Tibial nerve (tissue), 4 donors: ENCODE measurements at regions not wholly inside any gene's neighbourhood (a gene's known extent, or its start where the extent isn't known, plus 50 kb on each side); places are given as distances from the start of the nearest gene placed in this dataset.

Experiments used
- EP300 ChIP-seq, 2 donors: sonication (generic); formaldehyde crosslinking; IDR thresholded peaks; one replicate each; pipeline ENCODE4 v1.6.1; 2017; ENCODE audit warnings: antibody characterized with exemption in 2 of 2, mild to moderate bottlenecking in 1 of 2
- POLR2A ChIP-seq, 2 donors: fragments of 450-650 bp; IDR thresholded peaks; one replicate each; pipeline ENCODE4 v1.6.1; 2017; ENCODE audit warnings: antibody characterized with exemption in 2 of 2, mild to moderate bottlenecking in 2 of 2, moderate library complexity in 2 of 2
- TF ChIP-seq, protein P1 (sequence below), 5 experiments: fragments of 200-600 bp in 3 of 5; fragments of 450-650 bp in 2 of 5; sonication (generic) in 3 of 5; IDR thresholded peaks; one replicate each; pipeline ENCODE4 v1.5.1; 2016 to 2019; ENCODE audit warnings: antibody characterized with exemption in 5 of 5, mild to moderate bottlenecking in 3 of 5, moderate library complexity in 2 of 5

DNA sequence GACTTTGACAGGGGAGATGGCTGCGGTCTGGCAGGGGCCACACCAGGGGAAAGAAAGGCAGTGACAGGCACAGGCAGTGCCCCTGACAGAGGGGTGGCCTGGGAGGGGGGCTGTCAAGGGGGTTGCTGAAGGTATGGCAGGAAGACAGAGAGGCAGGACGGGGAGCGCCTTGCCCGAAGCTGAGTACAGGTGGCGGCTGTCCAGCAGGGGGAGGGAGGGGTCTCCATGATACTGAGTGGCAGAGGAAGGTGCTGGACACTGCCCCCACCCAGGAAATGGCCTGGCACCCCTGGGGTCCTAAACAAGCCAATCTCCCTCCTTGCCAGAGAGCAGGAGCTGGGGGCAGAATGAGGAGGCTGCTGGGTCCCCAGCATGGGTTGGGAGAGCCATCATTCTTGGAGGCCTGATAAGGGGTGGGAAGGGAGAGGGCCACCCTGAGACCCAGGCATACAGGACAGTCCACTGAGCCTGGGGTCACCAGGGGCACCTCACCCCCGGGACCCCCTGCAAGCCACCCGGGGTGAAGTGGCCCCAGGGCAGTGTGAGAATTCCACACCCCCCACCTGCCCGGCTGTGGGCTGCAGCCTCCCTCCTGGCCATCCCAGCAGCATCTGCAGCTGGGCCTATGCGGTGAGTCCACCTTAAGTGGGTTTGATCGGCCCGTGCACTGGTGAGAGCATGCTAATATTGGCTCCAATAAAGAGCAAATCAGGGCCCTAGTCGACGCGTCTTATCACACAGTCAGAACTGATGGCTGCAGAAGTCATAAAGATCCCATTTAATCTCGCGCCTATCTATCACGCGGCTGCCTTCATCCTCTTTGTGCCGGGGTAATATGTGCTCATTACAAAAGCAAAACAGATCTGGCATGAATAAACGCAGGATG lies 108.5 kb downstream of the FAM53A start:
- TF ChIP-seq, protein P1, sequence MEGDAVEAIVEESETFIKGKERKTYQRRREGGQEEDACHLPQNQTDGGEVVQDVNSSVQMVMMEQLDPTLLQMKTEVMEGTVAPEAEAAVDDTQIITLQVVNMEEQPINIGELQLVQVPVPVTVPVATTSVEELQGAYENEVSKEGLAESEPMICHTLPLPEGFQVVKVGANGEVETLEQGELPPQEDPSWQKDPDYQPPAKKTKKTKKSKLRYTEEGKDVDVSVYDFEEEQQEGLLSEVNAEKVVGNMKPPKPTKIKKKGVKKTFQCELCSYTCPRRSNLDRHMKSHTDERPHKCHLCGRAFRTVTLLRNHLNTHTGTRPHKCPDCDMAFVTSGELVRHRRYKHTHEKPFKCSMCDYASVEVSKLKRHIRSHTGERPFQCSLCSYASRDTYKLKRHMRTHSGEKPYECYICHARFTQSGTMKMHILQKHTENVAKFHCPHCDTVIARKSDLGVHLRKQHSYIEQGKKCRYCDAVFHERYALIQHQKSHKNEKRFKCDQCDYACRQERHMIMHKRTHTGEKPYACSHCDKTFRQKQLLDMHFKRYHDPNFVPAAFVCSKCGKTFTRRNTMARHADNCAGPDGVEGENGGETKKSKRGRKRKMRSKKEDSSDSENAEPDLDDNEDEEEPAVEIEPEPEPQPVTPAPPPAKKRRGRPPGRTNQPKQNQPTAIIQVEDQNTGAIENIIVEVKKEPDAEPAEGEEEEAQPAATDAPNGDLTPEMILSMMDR (IDR thresholded peaks at IDR 0.05) = no peak
- TF ChIP-seq EP300 (IDR thresholded peaks at IDR 0.05) (no peak), POLR2A (IDR thresholded peaks at IDR 0.05) (no peak)
